ENCODE measurements at regions not wholly inside any gene's neighbourhood (a gene's known extent, or its start where the extent isn't known, plus 50 kb on each side); places are given as distances from the start of the nearest gene placed in this dataset.
A peak's percentile ranks its signal among the peaks of the same experiment; 100 is the strongest.

DNA sequence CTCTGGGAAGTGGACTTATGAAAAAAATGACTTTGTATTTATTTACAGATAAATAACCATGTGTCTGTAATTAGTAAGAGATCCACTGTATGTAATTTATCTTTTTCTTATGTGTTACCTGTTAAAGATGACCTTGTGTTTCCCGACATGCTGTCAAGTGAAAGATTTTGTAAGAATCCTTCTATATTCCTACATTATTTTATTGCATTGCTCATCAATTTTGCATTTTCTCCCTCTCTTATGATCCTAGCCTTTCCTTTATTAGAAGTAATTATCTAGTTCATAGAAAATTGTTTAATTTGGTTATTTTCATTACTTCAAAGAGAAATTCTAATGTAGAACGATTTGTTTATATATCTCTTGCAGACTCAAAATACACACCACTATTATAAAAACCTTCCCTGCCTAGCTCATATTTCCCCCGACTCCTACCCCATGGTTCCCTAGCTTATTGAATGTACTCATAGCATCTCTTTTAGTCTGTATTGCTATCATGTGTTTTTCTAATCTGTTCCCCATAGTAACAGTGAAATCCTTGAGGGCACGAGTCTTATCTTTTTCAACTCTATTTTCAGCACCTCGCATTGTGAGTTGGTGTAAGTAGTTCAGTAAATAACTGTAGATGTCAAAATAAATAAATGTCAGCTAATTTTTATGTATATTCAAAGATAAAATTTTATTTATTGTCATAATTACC lies 774.4 kb downstream of the HDGFL1 start:
- DNase-seq (ENCODE audit: low read depth, low spot score), result no peak

DNA sequence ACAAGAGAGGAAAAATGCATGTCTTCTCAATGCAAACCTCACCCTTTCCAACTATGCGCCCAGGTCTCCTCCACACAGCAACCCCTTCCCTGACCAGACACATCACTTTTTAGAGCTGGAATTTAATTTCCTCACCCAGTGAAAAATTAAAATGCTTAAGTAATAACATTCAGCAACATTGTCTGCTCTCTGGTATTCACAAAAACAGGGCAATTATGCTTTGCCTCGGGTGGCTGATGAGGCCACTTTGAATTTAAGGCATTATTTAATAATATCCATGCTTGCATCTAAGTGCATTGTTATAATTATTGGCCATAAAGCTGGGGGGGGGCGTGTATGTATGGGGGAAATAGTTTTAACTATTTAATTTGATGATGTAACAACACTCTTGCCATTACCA lies 777.8 kb upstream of the NRSN1 start:
- no peak for DNase-seq (ENCODE audit: low read depth, low spot score)

DNA sequence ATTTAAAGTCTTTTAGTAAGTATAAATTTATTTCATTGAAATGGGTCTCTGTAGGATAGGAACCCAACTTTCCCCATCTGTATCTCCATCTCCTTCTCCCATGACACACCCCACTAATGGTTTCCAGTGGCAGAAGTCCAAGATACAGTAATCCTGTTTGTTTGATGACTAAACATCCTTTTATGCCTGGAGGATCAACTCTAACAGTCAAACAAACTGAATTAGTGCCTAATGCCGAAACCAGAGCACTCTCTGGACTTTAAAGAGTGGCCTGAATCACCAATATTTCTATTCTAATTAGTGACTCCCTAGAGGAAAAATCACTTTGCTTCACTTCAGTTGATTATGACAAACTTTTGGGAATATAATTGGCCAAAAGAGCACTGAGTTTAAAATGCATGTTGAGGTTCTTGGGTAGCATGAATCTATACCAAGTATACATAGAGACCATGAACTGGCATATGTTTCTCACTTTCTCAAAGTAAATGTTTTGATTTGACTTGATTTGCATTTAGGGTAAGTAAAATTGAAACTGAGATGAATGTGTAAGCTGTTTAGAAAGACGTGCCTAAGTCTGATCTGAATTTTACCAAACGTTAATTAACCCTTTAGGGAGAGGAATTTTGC lies 776.4 kb upstream of the NRSN1 start:
- DNase-seq (ENCODE audit: low read depth, low spot score), result peak; percentile 36

DNA sequence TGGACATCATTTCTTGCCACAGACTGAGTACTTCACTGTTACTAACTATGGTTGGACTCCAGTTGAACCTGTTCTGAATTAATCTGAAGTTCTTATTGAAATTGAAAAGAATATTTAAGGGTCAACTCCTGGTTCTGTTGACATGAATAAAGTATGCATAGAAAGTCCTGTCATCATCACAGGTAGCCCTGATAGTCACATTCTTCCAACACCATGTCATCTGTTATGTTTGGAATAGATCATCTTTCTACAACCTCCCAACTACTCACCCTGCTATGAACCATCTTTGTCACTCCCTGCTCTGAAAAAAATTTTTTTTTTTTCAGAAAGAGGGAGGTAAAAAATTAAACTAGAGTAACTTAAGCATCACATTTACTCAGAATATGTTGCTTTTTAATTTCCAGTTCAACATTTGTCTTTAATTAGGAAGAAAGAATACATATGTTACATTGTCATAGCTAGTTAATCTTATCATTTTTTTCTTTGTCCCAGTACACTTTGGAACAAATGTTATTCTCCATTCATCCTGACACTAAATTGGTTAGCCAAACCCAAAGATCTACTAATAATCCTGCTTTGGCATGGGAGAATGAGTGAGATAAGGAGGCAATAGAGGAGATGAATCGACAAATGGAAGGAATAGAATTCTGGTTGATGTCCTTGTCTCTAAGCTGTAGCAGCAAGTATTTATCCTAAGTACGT lies 775.1 kb upstream of the NRSN1 start:
- DNase-seq (ENCODE audit: low read depth, low spot score), result no peak

DNA sequence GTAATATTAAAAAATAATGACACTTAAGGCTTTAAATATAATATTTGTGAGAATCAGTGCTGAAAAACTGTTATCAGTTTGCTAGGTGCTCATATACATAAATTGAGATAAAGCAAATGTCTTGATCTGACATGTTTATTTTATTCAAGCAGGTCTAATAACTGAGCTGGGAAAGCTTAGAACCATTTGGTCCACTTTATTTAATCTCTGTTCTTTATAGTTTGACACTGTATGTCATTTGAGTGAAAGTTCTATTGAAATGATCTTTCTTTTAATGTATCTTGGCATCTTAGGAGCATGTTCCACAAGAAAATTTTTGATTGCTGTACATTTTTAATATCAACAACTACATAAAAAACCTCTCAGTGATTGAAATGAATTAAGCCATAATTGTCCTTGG lies 772.0 kb upstream of the NRSN1 start:
- no peak for DNase-seq (ENCODE audit: low read depth, low spot score)

DNA sequence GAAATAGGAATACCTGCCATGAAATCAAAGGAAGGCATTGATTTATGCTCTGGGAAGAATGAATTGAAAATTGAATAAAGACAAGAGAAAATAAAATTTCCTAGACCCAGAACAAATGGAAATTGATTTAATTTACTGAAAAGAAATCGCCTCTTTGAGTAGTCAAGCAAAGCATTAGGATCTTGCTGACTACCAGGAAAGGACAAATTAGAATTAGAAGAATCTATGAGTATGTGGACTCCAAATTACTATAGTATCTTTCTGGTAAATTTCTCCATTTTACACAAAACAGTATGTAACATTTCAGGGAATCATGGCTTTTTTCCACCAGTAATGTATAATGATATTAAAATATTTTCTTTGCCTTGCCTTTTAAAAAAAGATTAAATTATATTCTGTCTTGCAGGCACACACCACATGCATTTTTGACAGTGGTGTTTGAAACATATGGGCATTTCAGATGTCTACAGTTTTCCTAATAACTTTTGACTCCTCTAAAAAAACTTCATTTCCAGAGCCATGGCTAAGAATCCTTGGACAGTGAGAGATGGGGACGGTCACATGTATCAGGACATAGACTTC lies 768.7 kb upstream of the NRSN1 start:
- DNase-seq (ENCODE audit: low read depth, low spot score), result no peak

DNA sequence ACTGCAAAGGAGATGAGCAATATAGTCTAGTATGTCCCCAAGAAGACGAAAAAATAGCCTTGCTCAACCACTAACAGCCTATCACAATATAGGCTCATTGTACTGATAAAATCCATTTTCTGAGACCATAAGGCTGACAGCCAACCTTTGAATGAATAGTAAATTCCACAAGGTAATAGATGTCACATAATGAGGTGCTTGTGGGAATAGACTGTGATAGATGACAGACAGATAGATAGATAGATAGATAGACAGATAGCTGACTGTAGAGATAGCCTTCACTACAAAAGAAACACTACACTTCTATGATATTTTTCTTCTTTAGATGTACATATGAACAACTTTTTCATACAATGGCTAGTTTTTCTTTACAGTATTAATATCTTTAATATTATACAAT lies 760.3 kb upstream of the NRSN1 start:
- no peak for DNase-seq (ENCODE audit: low read depth, low spot score)

DNA sequence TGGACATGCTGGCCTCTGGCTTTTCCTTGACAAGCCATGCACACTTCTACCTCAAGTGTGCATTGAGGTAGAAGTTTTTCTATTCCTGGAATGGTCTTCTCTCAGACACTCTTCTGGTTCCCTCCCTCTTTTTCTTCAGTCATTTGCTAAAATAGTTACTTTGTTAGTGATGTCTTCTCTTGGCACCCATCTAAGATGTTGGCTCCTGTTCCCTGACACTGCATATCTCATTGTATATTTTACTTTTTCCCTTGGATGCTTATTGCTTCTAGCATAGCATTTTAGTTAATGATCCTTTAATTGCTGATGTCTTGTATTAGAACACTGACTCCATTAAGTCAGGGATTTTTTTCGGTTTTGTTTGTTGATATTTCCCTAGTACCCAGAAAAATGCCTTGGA lies 758.7 kb upstream of the NRSN1 start:
- DNase-seq (ENCODE audit: low read depth, low spot score), result no peak

DNA sequence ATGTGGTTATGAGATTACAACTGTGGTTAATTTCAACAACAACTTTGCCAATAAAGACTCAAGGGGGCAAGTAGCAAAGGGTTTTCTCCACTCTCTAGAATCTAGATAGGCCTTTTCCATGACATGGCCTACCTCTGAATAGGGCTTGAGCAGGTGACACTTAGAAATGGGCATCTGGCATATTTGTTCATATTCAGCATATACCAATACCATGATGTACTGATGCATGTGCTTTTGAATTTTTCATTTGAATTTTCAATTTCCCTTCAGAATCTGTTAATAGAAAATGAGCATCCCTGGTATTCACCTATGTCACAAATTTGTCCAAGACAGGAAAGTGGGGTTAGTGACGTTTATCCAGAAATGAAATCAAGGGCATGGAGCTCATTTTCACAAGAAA lies 757.5 kb upstream of the NRSN1 start:
- no peak for DNase-seq (ENCODE audit: low read depth, low spot score)

DNA sequence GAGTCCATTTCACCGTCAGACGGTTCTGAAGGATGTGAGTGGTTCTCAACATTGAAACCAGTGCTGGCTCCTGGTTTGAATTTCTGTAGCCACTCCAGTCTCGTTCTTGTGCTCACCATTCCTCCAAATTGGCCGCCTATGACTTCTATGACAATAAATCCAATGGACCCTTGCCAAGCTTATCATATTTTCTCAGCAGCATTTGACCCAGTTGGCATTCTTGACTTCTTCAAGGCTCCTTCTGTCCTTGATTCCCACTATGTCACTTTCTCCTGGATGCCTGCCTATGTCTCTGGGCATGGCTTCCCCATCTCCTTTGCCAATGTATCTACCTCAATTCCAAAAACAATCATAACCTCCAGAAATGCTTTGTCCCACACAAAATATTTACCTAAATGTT lies 756.0 kb upstream of the NRSN1 start:
- no peak for DNase-seq (ENCODE audit: low read depth, low spot score)

DNA sequence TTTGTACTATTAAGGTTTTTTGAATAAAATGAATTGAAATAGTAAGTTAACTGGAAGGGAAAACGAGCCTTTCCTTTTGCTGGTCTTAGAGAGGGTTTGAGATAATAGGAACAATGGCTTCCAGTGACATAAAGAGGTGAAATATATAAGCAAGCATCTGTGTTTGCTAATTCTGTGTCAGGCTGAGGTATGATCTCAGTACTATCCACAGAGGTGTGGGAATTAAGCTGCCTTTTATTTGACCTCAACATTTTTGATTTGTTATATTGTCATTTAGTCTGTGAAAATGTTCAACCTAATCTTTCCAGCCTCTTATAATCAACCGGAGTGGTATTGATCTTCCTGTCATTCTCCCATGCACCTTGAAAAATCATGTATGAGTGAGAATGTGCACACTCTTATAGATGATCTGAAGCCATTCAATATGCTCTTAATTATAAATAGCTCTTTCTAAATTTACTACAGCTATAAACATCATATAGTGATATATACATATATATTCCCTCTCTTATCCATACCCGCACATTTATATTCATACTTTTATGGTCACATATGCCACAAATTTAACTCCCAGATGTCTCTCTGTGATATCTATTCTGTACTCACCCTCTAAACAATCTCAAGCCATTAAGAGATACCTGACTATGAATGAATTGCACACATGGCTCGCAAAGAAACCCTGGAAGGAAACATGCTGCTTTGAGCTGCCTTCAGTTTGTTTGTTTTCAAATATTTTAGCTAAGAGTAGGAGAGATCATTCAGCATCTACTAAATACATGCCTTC lies 754.7 kb upstream of the NRSN1 start:
- no peak for DNase-seq (ENCODE audit: low read depth, low spot score)

DNA sequence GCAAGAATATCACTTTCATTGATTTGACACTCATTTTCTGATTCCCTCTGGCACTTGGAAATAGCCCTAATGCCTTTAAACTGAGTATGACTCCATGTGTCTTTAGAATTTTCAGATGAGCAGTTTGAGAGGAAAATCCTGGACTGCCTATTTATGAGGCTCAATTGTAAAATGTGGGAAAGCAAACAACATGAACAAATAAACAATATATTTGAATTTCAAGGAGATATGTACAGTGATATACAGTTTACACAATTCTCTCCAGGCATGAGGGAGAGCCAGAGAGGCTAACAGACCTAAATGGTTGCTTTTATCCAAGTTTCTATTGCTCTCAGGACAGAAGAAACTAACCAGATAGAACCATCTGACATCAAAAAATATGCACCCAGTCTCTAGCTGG lies 748.2 kb upstream of the NRSN1 start:
- DNase-seq (ENCODE audit: low read depth, low spot score), result no peak

DNA sequence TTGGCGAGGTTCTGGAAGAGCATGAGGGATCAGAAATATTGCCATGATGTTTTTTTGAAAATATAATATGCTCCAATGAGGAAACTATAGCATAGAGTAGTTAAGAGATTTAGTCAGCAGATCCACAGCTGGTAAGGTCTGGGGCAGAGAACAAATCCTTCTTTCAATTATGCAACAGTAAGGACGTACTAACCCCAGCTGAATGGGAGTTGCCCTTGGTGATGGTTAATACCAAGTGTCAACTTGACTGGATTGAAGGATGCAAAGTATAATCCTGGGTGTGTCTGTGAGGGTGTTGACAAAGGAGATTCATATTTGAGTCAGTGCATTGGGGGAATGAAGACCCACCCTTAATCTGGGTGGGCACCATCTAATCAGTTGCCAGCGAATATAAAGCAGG lies 745.5 kb upstream of the NRSN1 start:
- DNase-seq (ENCODE audit: low read depth, low spot score), result no peak

DNA sequence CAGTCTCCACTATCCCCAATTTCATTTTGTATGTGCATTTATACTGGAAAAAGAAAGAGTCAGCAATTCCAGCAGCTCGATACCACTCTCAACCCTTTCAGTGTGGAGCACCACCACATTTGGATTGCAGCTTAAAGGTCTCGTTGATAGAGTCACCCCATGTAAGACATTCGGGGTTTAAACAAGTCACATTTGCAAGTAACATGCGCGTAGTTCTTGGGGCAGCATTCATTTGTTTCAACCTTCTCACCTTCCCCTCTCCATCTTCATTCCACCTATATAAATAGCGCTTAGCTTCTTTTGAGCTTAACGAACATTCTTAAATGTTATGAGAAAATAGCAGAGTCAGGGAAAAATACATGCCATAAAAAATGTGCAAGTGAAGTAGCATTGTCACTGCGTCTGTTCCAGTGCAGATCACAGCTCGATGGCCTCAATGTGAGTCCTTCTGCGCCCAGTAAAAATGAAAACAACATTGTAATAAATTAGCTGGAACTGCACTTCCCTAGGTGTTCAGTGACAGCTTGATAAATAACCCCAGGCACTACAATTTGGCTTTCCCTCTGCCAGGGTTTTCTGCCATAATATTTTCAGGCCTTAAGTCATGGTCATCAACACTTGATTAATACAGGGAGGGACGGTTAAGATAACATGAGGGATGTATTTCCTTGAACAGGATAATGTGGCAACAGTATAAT lies 737.8 kb upstream of the NRSN1 start:
- DNase-seq (ENCODE audit: low read depth, low spot score), result no peak

DNA sequence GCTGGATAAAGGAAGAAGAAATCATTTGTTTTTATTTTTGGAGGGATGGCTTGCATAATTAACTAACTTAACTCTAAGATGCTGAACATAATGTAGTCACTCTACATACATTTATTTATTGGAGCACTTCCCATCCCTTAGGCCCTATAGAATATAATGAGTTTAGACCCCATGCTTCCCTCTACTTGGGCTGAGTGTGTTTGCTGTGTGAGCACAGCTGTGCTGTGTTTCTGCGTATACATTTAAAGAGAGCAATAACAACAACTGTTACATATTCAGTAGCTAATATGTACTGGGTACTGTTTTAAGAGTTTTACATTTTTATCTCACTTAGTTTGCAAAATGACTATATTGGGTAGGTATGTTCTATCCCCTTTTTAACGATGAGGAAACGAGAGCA lies 736.6 kb upstream of the NRSN1 start:
- DNase-seq (ENCODE audit: low read depth, low spot score), result no peak

DNA sequence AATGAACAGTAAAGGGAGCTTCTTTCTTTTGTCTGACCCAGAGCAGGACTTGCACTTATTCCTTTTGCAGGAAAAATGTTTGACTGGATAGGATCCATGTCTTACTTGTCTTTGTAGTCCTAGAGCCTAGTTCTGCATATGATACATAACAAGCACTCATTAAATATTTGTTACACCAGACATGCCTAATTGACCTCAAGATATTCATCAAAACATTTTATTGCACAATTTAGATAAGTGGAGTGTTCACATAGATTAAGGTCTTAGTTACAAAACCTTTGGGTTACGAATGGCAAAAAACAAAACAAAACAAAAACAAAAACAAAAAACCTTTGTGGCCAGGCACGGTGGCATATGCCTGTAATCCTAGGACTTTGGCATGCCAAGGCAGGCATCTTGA lies 735.8 kb upstream of the NRSN1 start:
- no peak for DNase-seq (ENCODE audit: low read depth, low spot score)

DNA sequence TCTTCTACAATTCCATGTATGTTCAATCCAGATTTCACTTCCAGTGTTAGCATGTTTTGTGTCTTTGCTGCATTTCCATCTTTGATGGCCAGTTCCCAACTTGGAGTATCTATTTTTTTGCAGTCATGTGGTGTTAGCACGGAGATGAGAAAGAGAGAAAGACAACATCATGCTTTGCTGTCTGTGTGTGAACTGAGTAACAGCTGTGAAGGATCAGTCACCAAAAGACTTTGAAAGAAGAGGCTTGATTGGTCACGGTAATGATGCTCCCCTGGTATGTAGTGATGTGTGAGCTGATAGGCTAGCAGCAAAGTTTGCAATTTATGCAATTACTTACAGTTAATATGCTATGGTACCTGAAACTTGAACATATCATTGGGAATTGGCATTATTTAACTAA lies 731.3 kb upstream of the NRSN1 start:
- no peak for DNase-seq (ENCODE audit: low read depth, low spot score)

DNA sequence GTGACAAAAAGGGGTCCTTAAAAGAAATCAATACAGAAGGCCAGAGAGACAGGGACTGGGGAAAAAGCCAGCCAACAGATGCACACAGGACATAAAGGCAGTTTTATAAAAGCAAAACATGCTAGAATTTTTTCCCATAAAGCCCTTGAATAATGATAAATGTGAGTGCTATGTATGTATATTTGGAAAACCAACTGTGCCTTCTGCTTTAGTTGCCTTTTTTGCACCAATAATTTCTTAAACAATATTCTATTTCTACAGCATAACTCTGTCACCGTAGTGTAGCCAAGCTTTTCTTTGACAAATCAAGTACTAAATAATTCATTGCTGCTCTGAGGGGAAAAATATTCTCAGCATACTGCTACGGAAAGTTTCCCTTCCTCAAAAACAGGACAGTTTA lies 730.6 kb upstream of the NRSN1 start:
- no peak for DNase-seq (ENCODE audit: low read depth, low spot score)

DNA sequence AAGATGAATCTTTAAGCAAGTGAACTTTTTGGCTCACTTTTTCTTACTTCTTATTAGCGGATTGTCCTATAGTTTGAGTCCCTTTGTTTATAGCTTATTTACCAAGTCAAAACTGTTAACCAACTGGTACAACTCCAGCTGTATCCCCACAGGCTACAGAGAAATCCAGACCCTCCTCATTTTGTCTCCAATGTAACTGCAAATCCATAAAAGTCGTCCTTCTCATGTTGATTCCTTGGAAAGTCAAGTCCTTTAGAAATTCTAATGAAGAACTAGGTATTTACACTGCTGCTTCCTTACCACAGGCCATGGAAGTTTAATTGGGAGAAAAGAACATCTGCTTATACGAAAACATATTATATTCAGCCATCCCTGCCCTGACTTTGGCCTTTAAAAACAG lies 729.1 kb upstream of the NRSN1 start:
- no peak for DNase-seq (ENCODE audit: low read depth, low spot score)

DNA sequence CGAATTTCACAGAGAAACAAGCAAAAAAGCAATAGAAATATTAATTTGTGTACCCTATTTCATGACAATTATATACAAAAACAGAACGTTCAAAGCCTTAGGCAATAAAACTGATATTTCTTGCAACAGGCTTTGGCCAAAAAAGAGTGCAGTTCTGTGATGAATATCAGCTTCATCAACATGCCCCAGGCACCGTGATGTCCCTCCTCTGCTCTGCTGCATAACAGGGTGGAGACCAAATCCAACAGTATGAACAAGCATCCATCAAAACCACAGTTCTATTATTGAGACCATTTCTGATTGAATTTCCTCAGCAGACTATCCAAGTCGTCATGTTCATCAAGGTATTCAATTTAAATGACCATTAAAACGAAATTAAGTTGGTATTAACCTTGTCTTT lies 722.6 kb upstream of the NRSN1 start:
- DNase-seq (ENCODE audit: low read depth, low spot score), result no peak

DNA sequence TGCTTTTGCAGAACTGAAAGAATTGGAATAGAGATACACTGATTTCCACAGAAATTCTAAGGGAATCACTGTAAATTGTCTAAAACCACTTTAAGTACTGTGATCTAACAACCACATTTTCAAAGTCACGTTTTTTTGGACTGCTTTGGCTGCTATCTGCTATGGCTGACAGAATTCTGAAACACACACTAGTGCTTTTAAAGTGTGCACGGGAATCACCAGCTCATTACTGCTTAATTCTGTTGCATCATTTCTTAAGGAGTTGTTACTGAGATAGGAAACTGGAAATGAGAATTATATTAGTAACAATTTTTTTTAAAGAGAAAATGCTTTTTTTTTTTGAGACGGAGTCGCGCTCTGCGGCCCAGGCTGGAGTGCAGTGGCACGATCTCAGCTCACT lies 716.5 kb upstream of the NRSN1 start:
- DNase-seq (ENCODE audit: low read depth, low spot score), result no peak

DNA sequence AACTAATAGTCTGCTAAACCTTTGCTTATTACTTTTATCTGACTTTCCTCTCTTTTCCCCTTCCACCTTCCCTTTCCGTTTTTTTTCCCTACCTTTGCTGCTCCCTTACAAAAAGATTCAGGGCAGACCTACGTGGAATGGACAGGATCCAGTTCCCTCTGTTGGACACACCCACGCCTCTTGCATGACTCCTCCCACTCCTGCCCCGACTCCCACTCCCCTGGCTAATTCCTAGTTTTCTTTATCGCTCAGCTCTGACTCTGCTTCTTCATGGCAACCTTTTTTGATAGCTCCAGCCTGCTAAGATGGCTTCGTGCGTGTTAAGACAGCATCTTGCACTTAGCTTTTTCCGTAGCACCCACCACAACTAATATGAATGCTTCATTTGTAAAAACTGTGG lies 715.6 kb upstream of the NRSN1 start:
- DNase-seq (ENCODE audit: low read depth, low spot score), result no peak
